ENCODE measurements at regions not wholly inside any gene's neighbourhood (a gene's known extent, or its start where the extent isn't known, plus 50 kb on each side); places are given as distances from the start of the nearest gene placed in this dataset.

DNA sequence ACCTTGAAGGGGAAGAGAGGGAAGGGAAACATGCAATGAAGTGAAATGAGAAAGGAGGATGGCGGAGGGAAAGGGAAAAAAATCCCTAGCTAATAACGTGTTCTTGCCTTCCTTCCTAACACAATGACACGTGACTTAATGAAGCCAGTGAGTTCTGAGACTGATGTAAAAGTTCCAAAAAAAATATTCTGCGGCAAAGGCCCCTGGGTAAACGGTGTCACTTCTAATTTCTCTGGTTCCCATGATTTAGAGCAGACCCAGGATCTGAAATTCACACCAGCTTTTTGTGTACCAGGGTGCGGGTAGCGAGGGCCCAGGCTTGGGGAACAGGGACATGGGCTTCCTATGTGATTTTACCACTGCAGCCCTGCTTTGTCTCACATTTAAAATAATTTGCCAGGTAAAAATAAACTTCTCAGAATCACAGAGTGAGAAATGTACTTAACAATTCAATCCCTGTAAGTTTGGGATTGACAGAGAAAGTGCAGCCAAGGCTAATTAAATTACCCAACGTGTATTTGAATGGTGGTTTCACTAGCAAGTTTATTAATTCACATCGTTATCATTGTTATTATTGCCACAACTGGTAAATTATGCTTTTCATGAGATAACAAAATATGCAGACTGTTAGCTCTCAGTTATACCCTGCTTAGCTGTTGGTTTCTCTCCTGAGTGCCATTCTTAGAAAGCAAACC lies 182.4 kb downstream of the SEM1 start:
- Histone ChIP-seq H3K27ac (no peak overlapping the region), H3K36me3 (no peaks in the 10 kb centered on the region), H3K27me3 (peaks cover 0 to 9% (median 0%) of the 10 kb centered on the region in 3 donors), H3K4me1 (no peaks in the 10 kb centered on the region), H3K9me3 (no peaks in the 10 kb centered on the region), H3K4me3 (no peak overlapping the region)
- intact Hi-C loops (cut with DNase I; ENCODE audit: low total_unique reads) = no loop called here
- WGBS, 5 donors = 77 to 82% (median 79%) methylated on average over 9 of the region's 9 CpGs
- DNase-seq = peak in 1 of 2 donors; percentile 24
- TF ChIP-seq EP300 (IDR thresholded peaks at IDR 0.05) (no peak), POLR2AphosphoS5 (IDR thresholded peaks at IDR 0.05) (no peak), POLR2A (IDR thresholded peaks at IDR 0.05) (no peak)

DNA sequence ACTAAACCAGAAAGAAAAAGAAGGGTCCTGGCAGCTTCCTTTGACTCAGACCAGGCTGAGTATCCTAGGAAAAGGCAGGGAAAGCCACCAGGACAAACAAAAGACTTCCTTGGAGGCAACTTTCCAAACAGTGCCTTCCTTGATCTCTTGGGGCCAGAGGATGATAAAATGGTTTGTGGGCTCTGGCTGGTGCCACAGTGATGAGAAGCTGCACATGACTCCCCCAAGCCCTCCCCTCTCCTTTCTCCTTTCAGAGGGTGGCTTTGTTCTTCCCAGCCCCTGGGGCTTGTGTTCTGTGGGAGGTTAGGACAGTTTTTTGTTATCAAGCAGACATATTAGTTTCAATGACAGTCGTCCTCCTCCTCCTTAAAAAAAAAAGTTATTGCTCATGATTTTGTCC lies 183.2 kb downstream of the SEM1 start:
- Histone ChIP-seq H3K4me1 (no peaks in the 10 kb centered on the region), H3K36me3 (no peaks in the 10 kb centered on the region), H3K9me3 (no peaks in the 10 kb centered on the region), H3K4me3 (no peak overlapping the region), H3K27me3 (peaks cover 0 to 9% (median 0%) of the 10 kb centered on the region in 3 donors), H3K27ac (no peak overlapping the region)
- intact Hi-C loops (cut with DNase I; ENCODE audit: low total_unique reads) = no loop called here
- TF ChIP-seq EP300 (IDR thresholded peaks at IDR 0.05) = no peak
- TF ChIP-seq, protein P1, sequence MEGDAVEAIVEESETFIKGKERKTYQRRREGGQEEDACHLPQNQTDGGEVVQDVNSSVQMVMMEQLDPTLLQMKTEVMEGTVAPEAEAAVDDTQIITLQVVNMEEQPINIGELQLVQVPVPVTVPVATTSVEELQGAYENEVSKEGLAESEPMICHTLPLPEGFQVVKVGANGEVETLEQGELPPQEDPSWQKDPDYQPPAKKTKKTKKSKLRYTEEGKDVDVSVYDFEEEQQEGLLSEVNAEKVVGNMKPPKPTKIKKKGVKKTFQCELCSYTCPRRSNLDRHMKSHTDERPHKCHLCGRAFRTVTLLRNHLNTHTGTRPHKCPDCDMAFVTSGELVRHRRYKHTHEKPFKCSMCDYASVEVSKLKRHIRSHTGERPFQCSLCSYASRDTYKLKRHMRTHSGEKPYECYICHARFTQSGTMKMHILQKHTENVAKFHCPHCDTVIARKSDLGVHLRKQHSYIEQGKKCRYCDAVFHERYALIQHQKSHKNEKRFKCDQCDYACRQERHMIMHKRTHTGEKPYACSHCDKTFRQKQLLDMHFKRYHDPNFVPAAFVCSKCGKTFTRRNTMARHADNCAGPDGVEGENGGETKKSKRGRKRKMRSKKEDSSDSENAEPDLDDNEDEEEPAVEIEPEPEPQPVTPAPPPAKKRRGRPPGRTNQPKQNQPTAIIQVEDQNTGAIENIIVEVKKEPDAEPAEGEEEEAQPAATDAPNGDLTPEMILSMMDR (IDR thresholded peaks at IDR 0.05) = no peak
- no peak for TF ChIP-seq POLR2AphosphoS5 (IDR thresholded peaks at IDR 0.05)
- no peak for TF ChIP-seq POLR2A (IDR thresholded peaks at IDR 0.05)
- DNase-seq = peak in 1 of 2 donors; percentile 7
- WGBS, 5 donors = 35 to 65% (median 52%) methylated on average over 1 of the region's 1 CpG

DNA sequence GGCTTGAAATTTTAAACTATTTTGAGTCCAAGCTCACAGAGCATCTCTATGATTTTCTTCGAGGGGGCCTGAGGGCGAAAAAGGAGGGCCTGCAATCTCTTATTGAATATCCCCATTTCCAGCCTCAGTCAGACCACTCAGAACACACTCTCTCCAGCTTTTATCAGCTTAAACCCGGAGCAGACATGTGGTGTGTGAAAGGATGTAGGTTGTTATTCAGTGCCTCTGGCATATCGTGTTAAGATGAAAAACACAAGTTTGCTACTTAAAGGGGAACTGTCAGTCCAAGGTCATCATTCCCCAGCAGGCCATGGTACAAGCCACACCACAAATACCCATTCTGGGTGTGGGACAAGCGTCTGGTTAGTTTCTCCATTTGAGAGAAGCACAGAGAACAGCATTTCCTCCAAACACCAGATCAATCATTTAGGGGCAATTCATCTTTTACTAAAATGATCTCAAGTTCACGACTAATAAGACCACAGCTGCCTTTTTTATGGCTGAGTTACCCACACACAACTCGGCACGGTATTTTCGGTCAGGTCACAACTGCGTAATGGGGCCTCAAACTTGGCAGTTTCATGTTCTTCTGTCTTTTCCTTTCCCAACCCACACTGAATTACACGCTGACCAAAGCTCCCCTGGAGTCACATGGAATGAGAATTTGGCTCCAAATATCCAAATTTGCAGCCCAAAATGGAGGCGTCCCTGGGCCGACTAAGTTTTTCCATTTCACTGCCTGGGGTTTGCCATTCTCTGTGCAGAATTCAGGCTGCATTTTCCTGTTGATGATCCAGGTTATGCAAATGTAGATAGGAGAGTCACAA lies 188.4 kb downstream of the SEM1 start:
- TF ChIP-seq POLR2AphosphoS5 (IDR thresholded peaks at IDR 0.05) = no peak
- TF ChIP-seq POLR2A (IDR thresholded peaks at IDR 0.05) = no peak
- TF ChIP-seq, protein P1 (IDR thresholded peaks at IDR 0.05) = no peak
- no peak for TF ChIP-seq EP300 (IDR thresholded peaks at IDR 0.05)
- WGBS, 5 donors = 81 to 86% (median 85%) methylated on average over 13 of the region's 13 CpGs
- Histone ChIP-seq H3K27ac (no peak overlapping the region), H3K36me3 (no peaks in the 10 kb centered on the region), H3K9me3 (peaks cover 0 to 3% (median 0%) of the 10 kb centered on the region in 4 donors), H3K4me3 (no peak overlapping the region), H3K27me3 (no peaks in the 10 kb centered on the region), H3K4me1 (no peaks in the 10 kb centered on the region)
- peak in 1 of 2 donors; percentile 9 for DNase-seq
- intact Hi-C loops (cut with DNase I; ENCODE audit: low total_unique reads) = no loop called here

DNA sequence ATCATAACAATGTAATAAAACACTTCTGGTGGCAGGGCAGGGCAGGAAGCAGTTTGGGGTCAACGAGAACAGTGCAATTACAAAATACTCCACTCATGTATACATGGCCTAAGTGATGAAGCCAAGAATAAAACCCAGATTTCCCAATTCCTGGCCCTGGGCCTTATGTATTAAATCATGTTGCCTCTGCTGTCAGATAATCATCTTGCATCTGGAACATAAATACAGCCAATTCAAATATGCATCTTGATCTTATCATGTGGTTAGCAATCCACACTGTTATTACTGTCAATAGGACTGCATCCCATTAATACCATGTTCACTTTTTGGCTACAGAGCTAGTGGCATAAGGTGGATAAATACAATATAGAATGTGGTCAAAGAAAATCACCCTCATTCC lies 186.5 kb upstream of the SLC25A13 start:
- Histone ChIP-seq H3K4me3 (no peak overlapping the region), H3K27me3 (no peaks in the 10 kb centered on the region), H3K27ac (no peak overlapping the region), H3K36me3 (no peaks in the 10 kb centered on the region), H3K4me1 (no peaks in the 10 kb centered on the region), H3K9me3 (no peaks in the 10 kb centered on the region)
- peak in 1 of 2 donors; percentile 30 for DNase-seq
- WGBS, 5 donors = 32 to 59% (median 48%) methylated on average over 1 of the region's 1 CpG
- TF ChIP-seq POLR2AphosphoS5 (IDR thresholded peaks at IDR 0.05) (no peak), POLR2A (IDR thresholded peaks at IDR 0.05) (no peak), EP300 (IDR thresholded peaks at IDR 0.05) (no peak)
- TF ChIP-seq, protein P1 (IDR thresholded peaks at IDR 0.05) = no peak
- intact Hi-C loops (cut with DNase I; ENCODE audit: low total_unique reads) = no loop called here

Measured in stomach (tissue), 8 donors.